ENCODE measurements at regions not wholly inside any gene's neighbourhood (a gene's known extent, or its start where the extent isn't known, plus 50 kb on each side); places are given as distances from the start of the nearest gene placed in this dataset.
"Not testable (repeated sequence)": the region's sequence is repeated elsewhere in the genome, so short reads cannot be mapped to it uniquely, and the experiment has no call there.

GRCh38 chr15:38002883-38003477 is 68.5 kb downstream of the TMCO5A start:
- peak in 2 of 3 donors; percentile 51 to 69 for DNase-seq (ENCODE audit: low read depth in 2 of 3, low spot score in 2 of 3)

GRCh38 chr15:38004218-38004861 is 69.9 kb downstream of the TMCO5A start:
- no peak for DNase-seq (ENCODE audit: low read depth in 2 of 3, low spot score in 2 of 3)

- peak in 1 of 3 donors; percentile 11 for DNase-seq (ENCODE audit: low read depth in 2 of 3, low spot score in 2 of 3)
These were observed 71.7 kb downstream of the TMCO5A start for GRCh38 chr15:38005953-38006808.

DNA sequence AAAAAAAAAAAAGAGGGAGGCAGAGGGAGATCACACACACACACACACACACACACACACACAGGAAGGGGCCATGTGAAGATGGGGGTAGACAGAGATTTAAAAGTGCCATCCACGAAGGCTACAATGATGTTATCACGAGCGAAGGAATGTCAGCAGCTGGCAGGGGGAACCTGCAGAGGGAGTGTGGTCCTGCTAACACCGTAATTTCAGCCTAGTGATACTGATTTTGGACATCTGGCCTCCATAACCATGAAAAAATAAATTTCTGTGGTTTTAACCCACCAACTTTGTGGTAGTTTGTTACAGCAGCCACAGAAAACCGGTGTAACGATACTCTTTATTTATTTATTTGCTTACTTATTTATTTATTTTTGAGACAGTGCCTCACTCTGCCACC is 76.0 kb downstream of the TMCO5A start:
- no peak for DNase-seq (ENCODE audit: low read depth in 2 of 3, low spot score in 2 of 3)

- no peak for DNase-seq (ENCODE audit: low read depth in 2 of 3, low spot score in 2 of 3)
These were observed 78.5 kb downstream of the TMCO5A start for GRCh38 chr15:38012894-38013293.

DNA sequence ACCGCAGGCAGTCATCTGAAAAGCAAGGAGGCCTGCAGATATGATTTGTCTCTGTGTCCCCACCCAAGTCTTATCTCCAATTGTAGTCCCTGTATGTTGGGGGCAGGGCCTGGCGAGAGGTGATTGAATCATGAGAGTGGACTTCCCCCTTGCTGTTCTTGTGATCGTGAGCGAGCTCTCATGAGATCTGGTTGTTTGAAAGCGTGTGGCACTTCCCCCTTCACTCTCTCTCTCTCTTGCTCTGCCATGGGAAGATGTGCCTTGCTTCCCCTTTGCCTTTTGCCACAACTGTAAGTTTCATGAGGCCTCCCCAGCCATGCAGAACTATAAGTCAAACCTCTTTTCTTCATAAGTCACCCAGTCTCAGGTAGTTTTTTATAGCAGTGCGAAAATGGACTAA is 83.3 kb downstream of the TMCO5A start:
- peak in 1 of 3 donors; percentile 6 for DNase-seq (ENCODE audit: low read depth in 2 of 3, low spot score in 2 of 3)

DNA sequence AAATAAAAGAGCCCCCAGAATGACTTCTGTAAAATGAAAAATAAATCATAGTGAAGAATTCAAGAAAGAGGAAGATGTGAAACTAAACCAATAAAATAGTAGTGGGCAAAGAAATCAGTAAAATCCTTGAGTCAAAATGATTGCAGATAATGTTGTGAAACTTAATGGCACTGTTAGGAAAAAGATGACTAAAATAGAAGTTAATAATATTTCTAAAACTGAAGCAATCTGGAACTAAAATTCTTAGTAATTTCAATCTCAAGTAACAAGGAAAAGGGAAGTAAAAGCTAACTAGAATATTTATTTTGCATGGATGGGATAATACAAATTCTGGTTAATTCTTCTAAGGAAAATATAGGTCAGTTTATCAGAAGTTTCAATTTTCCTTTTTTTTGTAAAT is 84.6 kb downstream of the TMCO5A start:
- DNase-seq (ENCODE audit: low read depth in 2 of 3, low spot score in 2 of 3) = no peak

DNA sequence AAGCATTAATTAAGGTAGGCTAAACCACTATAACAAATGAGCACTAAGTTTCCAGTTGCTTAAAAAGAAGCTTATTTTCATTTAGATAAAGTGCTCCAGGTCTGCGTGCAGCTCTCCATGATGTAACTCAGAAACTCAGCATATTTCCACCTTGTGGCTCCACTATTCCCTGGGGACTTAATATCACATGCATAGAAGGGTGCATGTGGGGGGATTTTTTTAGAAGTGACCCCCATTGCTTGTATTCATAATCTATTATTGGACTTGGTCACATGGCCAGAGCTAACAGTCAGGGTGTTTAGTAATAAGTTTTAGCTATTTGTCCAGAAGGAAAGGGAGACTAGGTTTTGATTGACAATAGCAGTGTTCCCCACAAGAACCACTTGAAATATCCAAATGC is 86.8 kb downstream of the TMCO5A start:
- no peak for DNase-seq (ENCODE audit: low read depth in 2 of 3, low spot score in 2 of 3)

DNA sequence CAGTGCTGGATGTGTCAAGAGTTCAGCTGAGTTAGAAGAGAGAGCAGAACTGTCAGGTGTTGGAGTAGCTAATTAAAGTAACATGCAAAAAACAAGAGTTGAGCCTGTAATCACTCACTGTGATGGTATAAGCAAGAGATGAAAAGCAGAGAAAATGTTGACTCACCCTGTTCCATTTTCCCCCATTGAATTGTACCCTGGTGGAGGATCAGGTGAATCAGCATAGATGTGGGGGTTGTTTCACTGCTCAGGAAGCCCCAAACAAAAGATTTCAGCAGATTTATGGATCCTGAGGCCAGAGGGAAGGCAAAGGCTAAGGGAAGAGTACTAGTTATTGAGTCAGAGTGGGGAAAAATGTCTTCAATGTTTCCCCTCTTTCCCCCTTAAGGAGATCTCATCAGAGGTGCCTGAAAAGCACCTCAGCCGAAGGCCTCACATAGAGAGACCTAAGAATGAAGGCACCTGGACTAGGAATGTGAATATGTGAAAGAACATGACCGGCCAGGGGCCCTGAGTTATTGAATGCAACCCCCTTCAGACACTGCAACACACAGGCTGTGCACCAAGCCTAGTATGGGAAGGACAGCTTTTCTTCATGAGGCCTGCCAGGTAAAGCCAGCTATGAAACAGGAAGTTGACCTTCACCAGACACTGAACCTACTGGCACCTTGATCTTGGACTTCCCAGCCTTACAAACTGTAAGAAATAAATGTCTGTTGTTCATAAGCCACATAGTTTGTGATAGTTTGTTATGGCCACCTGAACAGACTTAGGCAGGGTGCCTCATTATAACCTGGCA is 90.1 kb downstream of the TMCO5A start:
- no peak for DNase-seq (ENCODE audit: low read depth in 2 of 3, low spot score in 2 of 3)

- not testable (repeated sequence) for DNase-seq (ENCODE audit: low read depth in 2 of 3, low spot score in 2 of 3)
These were observed 91.2 kb downstream of the TMCO5A start for GRCh38 chr15:38025656-38026055.

GRCh38 chr15:38028869-38029268 is 94.4 kb downstream of the TMCO5A start:
- no peak for DNase-seq (ENCODE audit: low read depth in 2 of 3, low spot score in 2 of 3)

GRCh38 chr15:38029736-38030135 is 95.3 kb downstream of the TMCO5A start:
- no peak for DNase-seq (ENCODE audit: low read depth in 2 of 3, low spot score in 2 of 3)

GRCh38 chr15:38030609-38031008 is 96.2 kb downstream of the TMCO5A start:
- no peak for DNase-seq (ENCODE audit: low read depth in 2 of 3, low spot score in 2 of 3)

- DNase-seq (ENCODE audit: low read depth in 2 of 3, low spot score in 2 of 3) = no peak
These were observed 101.3 kb downstream of the TMCO5A start for GRCh38 chr15:38035701-38036100.

DNA sequence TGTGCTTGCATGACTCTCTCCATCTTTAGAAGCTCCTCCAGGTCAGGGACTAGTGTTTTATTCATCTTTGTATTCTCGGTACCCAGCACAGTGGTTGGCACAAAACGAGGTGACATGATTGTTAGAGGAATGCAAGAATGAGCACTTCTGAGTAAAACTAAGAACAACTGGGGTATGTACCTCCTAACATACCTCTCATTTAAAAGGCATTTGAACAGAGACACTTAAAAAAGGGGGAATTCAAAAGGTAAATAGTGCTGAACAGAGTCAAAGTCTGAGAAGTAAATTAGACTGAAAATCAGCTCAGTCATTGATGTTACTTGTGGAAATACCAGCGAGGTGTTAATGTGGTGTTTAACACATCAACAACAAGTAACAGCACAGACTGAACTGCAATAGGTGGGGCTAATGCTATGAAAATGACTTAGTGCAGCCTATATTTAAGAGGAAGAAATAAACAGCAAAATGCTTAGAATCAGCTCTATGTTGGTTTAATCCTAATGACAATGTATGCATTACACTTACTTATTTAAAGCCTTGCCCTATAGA is 102.4 kb downstream of the TMCO5A start:
- no peak for DNase-seq (ENCODE audit: low read depth in 2 of 3, low spot score in 2 of 3)

- DNase-seq (ENCODE audit: low read depth in 2 of 3, low spot score in 2 of 3) = no peak
These were observed 104.4 kb downstream of the TMCO5A start for GRCh38 chr15:38038659-38039442.

DNA sequence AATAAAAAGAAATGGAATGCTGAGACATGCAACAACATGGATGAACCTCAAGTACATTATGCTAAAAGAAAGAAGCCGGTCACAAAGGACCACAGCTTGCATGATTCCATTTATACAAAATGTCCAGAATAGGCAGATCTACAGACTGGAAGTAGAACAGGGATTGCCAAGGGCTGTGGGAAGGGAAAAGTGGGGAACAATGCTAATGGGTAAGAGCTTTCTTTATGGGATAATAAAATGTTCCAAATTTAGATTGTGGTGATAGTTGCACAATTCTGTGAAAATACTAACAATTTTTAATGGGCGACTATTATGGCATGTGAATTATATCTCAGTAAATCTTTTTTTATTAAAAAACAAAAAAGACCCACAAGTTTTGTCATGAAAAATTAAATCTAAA is 106.2 kb downstream of the TMCO5A start:
- DNase-seq (ENCODE audit: low read depth in 2 of 3, low spot score in 2 of 3) = no peak

DNA sequence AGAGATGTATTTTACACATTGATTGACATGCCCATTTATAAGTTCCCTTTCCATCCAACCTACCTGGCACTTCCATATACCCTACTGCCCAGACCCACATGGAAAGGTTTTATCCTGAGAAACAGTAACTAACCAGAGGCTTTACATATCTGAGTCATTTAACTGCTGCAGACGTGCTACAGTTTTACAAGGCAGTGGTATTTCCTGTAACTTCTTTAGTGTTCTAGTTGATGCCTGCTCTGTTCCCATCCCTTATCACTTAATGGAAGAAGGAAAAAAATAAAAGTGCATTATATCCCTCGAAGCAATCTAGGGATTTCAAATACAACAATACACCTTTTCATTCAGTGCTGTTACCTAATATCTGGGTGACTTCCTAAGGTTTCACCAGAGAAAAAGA is 107.1 kb downstream of the TMCO5A start:
- DNase-seq (ENCODE audit: low read depth in 2 of 3, low spot score in 2 of 3) = no peak

- no peak for DNase-seq (ENCODE audit: low read depth in 2 of 3, low spot score in 2 of 3)
These were observed 107.8 kb downstream of the TMCO5A start for GRCh38 chr15:38042211-38042610.
